Liver (tissue), 8 donors: ENCODE measurements at regions not wholly inside any gene's neighbourhood (a gene's known extent, or its start where the extent isn't known, plus 50 kb on each side); places are given as distances from the start of the nearest gene placed in this dataset.

ENCODE experiments used
- DNase-seq: peaks from one replicate; pipeline ENCODE4 v3.0.0-alpha.2; 2017; ENCODE audit warnings: low spot score
- H3K27ac ChIP-seq, 2 donors: one replicate each; pipeline ENCODE4 v1.7.0; 2013; ENCODE audit warnings: inconsistent platforms in 2 of 2, low read length in 2 of 2, control low read depth in 1 of 2, low read depth in 1 of 2, mild to moderate bottlenecking in 1 of 2
- H3K27me3 ChIP-seq, 4 donors: one replicate each; pipeline versions ENCODE4 v1.6.1 to v1.7.0; 2013; ENCODE audit warnings: low read length in 3 of 4, inconsistent platforms in 1 of 4, mild to moderate bottlenecking in 1 of 4, moderate library complexity in 1 of 4; ENCODE audit not compliant: control insufficient read depth in 4 of 4, insufficient read depth in 4 of 4
- H3K36me3 ChIP-seq, 4 donors: one replicate each; pipeline versions ENCODE4 v1.6.1 to v1.7.0; 2013; ENCODE audit warnings: low read length in 3 of 4, mild to moderate bottlenecking in 3 of 4, low read depth in 1 of 4, moderate library complexity in 1 of 4; ENCODE audit not compliant: control insufficient read depth in 4 of 4, insufficient read depth in 3 of 4
- H3K4me1 ChIP-seq, 4 donors: one replicate each; pipeline versions ENCODE4 v1.6.1 to v1.7.0; 2013; ENCODE audit warnings: low read length in 3 of 4, mild to moderate bottlenecking in 3 of 4, moderate library complexity in 1 of 4; ENCODE audit not compliant: control insufficient read depth in 4 of 4, insufficient read depth in 4 of 4
- H3K4me3 ChIP-seq, 3 donors: one replicate each; pipeline versions ENCODE4 v1.6.1 to v1.7.0; 2013; ENCODE audit warnings: low read length in 3 of 3, control low read depth in 1 of 3, low read depth in 1 of 3, mild to moderate bottlenecking in 1 of 3
- H3K9ac ChIP-seq, 2 donors: one replicate each; pipeline ENCODE4 v1.7.0; 2013; ENCODE audit warnings: low read length in 2 of 2, mild to moderate bottlenecking in 2 of 2, moderate library complexity in 2 of 2, control low read depth in 1 of 2, low read depth in 1 of 2
- H3K9me3 ChIP-seq, 4 donors: one replicate each; pipeline versions ENCODE4 v1.6.1 to v1.7.0; 2013; ENCODE audit warnings: low read length in 3 of 4; ENCODE audit not compliant: control insufficient read depth in 4 of 4
- EGR1 ChIP-seq, 2 donors: IDR thresholded peaks; 2 replicates each; pipeline ENCODE4 v1.6.1; 2016 to 2018; ENCODE audit warnings: antibody characterized with exemption in 2 of 2, low read depth in 2 of 2
- FOXA1 ChIP-seq: IDR thresholded peaks from 2 replicates; pipeline ENCODE4 v1.6.1; 2016; ENCODE audit warnings: antibody characterized with exemption
- FOXA2 ChIP-seq: IDR thresholded peaks from 2 replicates; pipeline ENCODE4 v1.6.1; 2016; ENCODE audit warnings: antibody characterized with exemption
- GABPA ChIP-seq, 2 donors: IDR thresholded peaks in 1 of 2; conservative IDR thresholded peaks in 1 of 2; 2 replicates each; pipeline ENCODE4 v1.6.1; 2016; ENCODE audit warnings: antibody characterized with exemption in 2 of 2, mild to moderate bottlenecking in 1 of 2, moderate library complexity in 1 of 2
- HNF4A ChIP-seq, 2 donors: conservative IDR thresholded peaks; 2 replicates each; pipeline ENCODE4 v1.6.1; 2016; ENCODE audit warnings: antibody characterized with exemption in 2 of 2, mild to moderate bottlenecking in 2 of 2
- HNF4G ChIP-seq: IDR thresholded peaks from 2 replicates; pipeline ENCODE4 v1.6.1; 2016; ENCODE audit warnings: antibody characterized with exemption
- JUND ChIP-seq, 2 donors: IDR thresholded peaks; 2 replicates each; pipeline ENCODE4 v1.6.1; 2016; ENCODE audit warnings: antibody characterized with exemption in 2 of 2
- NR2F2 ChIP-seq: IDR thresholded peaks from 2 replicates; pipeline ENCODE4 v1.6.1; 2016; ENCODE audit warnings: antibody characterized with exemption
- RAD21 ChIP-seq, 2 donors: IDR thresholded peaks; 2 replicates each; pipeline ENCODE4 v1.6.1; 2016; ENCODE audit warnings: antibody characterized with exemption in 2 of 2, mild to moderate bottlenecking in 2 of 2
- RXRA ChIP-seq, 2 donors: IDR thresholded peaks; 2 replicates each; pipeline ENCODE4 v1.6.1; 2017 to 2018; ENCODE audit warnings: antibody characterized with exemption in 2 of 2, mild to moderate bottlenecking in 1 of 2
- SP1 ChIP-seq: IDR thresholded peaks from 2 replicates; pipeline ENCODE4 v1.6.1; 2018; ENCODE audit warnings: antibody characterized with exemption, mild to moderate bottlenecking
- TAF1 ChIP-seq: conservative IDR thresholded peaks from 2 replicates; pipeline ENCODE4 v1.6.1; 2016; ENCODE audit warnings: antibody characterized with exemption, mild to moderate bottlenecking
- YY1 ChIP-seq: IDR thresholded peaks from 2 replicates; pipeline ENCODE4 v1.6.1; 2016; ENCODE audit warnings: antibody characterized with exemption, mild to moderate bottlenecking
- WGBS: extraction: QIAGEN DNeasy Blood & Tissue Kit; methylation state at CpG from one replicate; pipeline ENCODE4 v1.1.7; 2013; 5-methylcytosine and 5-hydroxymethylcytosine counted together
- TF ChIP-seq, protein P1 (sequence below): fragments of 150-350 bp; IDR thresholded peaks from 2 replicates; pipeline ENCODE4 v1.5.1; 2017; ENCODE audit warnings: improper control_type of control experiment, low read depth, low read length; ENCODE audit not compliant: missing input control
- TF ChIP-seq, protein P2 (sequence below): IDR thresholded peaks from 2 replicates; pipeline ENCODE4 v1.6.1; 2016; ENCODE audit warnings: antibody characterized with exemption
- TF ChIP-seq, protein P3 (sequence below): IDR thresholded peaks from 2 replicates; pipeline ENCODE4 v1.6.1; 2016; ENCODE audit warnings: antibody characterized with exemption
- TF ChIP-seq, protein P4 (sequence below): IDR thresholded peaks from 2 replicates; pipeline ENCODE4 v1.6.1; 2016; ENCODE audit warnings: antibody characterized with exemption
- TF ChIP-seq, protein P5 (sequence below): IDR thresholded peaks from 2 replicates; pipeline ENCODE4 v1.6.1; 2016; ENCODE audit warnings: antibody characterized with exemption, mild to moderate bottlenecking
- donor health status: healthy.
- donor health status: healthy.
- donor health status: healthy.
- donor health status: healthy.
- donor health status: healthy.

DNA sequence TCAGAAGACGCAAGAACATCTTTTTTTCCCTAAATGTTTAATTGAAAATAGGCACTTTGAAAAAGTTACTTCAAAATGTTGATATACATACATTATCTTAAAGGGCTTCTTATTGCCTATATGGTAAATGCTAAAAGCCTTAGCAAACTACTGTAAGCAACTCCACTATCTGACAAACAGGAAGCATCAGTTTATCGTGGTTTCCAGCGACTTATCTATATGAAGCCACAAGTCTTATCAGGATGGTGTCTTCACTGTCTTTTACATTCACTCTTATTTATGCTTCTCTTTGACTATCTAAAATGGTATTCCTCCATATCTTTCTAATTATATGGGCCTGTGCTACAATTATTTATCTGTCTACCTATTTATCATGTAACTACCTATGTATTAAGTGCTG lies 2091.9 kb downstream of the LRRC4C start:
- H3K4me1 ChIP-seq = peaks cover 0 to 1% (median 0%) of the 10 kb centered on the region in 4 donors
- H3K4me3 ChIP-seq = no peak overlapping the region
- no peaks in the 10 kb centered on the region for H3K9me3 ChIP-seq
- 67% methylated on average over 3 of the region's 3 CpGs for WGBS
- no peak for DNase-seq
- no peaks in the 10 kb centered on the region for H3K36me3 ChIP-seq
- H3K27me3 ChIP-seq = no peaks in the 10 kb centered on the region
- TF ChIP-seq EGR1 (IDR thresholded peaks at IDR 0.05; ENCODE audit: low read depth in 2 of 2) (no peak), RXRA (IDR thresholded peaks at IDR 0.05) (no peak), TAF1 (no peak), YY1 (no peak), GABPA (IDR thresholded peaks at IDR 0.05 in 1 of 2, conservative IDR thresholded peaks at IDR 0.05 in 1 of 2) (no peak), HNF4G (no peak), FOXA2 (no peak), RAD21 (IDR thresholded peaks at IDR 0.05) (no peak), SP1 (no peak), FOXA1 (no peak), NR2F2 (no peak), JUND (IDR thresholded peaks at IDR 0.05) (no peak), HNF4A (conservative IDR thresholded peaks at IDR 0.05) (no peak)
- TF ChIP-seq, protein P1, sequence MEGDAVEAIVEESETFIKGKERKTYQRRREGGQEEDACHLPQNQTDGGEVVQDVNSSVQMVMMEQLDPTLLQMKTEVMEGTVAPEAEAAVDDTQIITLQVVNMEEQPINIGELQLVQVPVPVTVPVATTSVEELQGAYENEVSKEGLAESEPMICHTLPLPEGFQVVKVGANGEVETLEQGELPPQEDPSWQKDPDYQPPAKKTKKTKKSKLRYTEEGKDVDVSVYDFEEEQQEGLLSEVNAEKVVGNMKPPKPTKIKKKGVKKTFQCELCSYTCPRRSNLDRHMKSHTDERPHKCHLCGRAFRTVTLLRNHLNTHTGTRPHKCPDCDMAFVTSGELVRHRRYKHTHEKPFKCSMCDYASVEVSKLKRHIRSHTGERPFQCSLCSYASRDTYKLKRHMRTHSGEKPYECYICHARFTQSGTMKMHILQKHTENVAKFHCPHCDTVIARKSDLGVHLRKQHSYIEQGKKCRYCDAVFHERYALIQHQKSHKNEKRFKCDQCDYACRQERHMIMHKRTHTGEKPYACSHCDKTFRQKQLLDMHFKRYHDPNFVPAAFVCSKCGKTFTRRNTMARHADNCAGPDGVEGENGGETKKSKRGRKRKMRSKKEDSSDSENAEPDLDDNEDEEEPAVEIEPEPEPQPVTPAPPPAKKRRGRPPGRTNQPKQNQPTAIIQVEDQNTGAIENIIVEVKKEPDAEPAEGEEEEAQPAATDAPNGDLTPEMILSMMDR = no peak
- TF ChIP-seq, protein P2, sequence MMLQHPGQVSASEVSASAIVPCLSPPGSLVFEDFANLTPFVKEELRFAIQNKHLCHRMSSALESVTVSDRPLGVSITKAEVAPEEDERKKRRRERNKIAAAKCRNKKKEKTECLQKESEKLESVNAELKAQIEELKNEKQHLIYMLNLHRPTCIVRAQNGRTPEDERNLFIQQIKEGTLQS = no peak
- TF ChIP-seq, protein P3, sequence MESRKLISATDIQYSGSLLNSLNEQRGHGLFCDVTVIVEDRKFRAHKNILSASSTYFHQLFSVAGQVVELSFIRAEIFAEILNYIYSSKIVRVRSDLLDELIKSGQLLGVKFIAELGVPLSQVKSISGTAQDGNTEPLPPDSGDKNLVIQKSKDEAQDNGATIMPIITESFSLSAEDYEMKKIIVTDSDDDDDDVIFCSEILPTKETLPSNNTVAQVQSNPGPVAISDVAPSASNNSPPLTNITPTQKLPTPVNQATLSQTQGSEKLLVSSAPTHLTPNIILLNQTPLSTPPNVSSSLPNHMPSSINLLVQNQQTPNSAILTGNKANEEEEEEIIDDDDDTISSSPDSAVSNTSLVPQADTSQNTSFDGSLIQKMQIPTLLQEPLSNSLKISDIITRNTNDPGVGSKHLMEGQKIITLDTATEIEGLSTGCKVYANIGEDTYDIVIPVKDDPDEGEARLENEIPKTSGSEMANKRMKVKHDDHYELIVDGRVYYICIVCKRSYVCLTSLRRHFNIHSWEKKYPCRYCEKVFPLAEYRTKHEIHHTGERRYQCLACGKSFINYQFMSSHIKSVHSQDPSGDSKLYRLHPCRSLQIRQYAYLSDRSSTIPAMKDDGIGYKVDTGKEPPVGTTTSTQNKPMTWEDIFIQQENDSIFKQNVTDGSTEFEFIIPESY = no peak
- TF ChIP-seq, protein P4, sequence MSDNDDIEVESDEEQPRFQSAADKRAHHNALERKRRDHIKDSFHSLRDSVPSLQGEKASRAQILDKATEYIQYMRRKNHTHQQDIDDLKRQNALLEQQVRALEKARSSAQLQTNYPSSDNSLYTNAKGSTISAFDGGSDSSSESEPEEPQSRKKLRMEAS = no peak
- TF ChIP-seq, protein P5, sequence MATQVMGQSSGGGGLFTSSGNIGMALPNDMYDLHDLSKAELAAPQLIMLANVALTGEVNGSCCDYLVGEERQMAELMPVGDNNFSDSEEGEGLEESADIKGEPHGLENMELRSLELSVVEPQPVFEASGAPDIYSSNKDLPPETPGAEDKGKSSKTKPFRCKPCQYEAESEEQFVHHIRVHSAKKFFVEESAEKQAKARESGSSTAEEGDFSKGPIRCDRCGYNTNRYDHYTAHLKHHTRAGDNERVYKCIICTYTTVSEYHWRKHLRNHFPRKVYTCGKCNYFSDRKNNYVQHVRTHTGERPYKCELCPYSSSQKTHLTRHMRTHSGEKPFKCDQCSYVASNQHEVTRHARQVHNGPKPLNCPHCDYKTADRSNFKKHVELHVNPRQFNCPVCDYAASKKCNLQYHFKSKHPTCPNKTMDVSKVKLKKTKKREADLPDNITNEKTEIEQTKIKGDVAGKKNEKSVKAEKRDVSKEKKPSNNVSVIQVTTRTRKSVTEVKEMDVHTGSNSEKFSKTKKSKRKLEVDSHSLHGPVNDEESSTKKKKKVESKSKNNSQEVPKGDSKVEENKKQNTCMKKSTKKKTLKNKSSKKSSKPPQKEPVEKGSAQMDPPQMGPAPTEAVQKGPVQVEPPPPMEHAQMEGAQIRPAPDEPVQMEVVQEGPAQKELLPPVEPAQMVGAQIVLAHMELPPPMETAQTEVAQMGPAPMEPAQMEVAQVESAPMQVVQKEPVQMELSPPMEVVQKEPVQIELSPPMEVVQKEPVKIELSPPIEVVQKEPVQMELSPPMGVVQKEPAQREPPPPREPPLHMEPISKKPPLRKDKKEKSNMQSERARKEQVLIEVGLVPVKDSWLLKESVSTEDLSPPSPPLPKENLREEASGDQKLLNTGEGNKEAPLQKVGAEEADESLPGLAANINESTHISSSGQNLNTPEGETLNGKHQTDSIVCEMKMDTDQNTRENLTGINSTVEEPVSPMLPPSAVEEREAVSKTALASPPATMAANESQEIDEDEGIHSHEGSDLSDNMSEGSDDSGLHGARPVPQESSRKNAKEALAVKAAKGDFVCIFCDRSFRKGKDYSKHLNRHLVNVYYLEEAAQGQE = no peak
- H3K27ac ChIP-seq = no peak overlapping the region
- no peak overlapping the region for H3K9ac ChIP-seq
